DND-41 (cell line): ENCODE measurements at regions not wholly inside any gene's neighbourhood (a gene's known extent, or its start where the extent isn't known, plus 50 kb on each side); places are given as distances from the start of the nearest gene placed in this dataset.

Experiments
- EZH2 ChIP-seq: IDR thresholded peaks from 3 replicates; pipeline ENCODE4 v1.6.1; 2012; ENCODE audit warnings: borderline replicate concordance, low read depth, mild to moderate bottlenecking, moderate library complexity, low read length, inconsistent platforms; ENCODE audit not compliant: severe bottlenecking
- TF ChIP-seq, protein P1 (sequence below): IDR thresholded peaks from 2 replicates; pipeline ENCODE4 v1.5.1; 2012; ENCODE audit warnings: borderline replicate concordance, low read length, moderate library complexity, mild to moderate bottlenecking; ENCODE audit not compliant: poor library complexity, severe bottlenecking; ENCODE audit errors: extremely low read depth

DNA sequence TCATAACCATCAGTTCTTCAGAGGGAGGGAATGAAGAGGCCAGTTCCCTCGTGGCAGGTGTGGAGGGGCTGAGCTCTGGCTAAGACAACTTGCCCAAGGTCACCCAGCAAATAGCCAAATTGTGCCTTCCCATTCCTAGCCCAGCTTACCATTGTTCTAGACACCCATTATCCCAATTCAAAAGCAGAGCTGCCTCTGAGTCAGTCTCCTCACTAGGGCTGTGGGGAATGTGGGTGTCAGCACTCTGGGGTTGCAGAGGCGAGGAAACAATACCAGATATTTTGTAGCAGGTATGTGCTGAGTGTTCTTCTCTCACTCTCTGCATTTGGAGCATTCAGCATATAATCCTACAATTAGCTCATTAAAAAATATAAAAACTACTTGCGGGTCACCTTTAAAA is 270.8 kb downstream of the PSAT1 start:
- TF ChIP-seq, protein P1, sequence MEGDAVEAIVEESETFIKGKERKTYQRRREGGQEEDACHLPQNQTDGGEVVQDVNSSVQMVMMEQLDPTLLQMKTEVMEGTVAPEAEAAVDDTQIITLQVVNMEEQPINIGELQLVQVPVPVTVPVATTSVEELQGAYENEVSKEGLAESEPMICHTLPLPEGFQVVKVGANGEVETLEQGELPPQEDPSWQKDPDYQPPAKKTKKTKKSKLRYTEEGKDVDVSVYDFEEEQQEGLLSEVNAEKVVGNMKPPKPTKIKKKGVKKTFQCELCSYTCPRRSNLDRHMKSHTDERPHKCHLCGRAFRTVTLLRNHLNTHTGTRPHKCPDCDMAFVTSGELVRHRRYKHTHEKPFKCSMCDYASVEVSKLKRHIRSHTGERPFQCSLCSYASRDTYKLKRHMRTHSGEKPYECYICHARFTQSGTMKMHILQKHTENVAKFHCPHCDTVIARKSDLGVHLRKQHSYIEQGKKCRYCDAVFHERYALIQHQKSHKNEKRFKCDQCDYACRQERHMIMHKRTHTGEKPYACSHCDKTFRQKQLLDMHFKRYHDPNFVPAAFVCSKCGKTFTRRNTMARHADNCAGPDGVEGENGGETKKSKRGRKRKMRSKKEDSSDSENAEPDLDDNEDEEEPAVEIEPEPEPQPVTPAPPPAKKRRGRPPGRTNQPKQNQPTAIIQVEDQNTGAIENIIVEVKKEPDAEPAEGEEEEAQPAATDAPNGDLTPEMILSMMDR, result no peak
- TF ChIP-seq EZH2, result no peak
